Body of pancreas (tissue), 4 donors: ENCODE measurements at regions not wholly inside any gene's neighbourhood (a gene's known extent, or its start where the extent isn't known, plus 50 kb on each side); places are given as distances from the start of the nearest gene placed in this dataset.
"Not testable (repeated sequence)": the region's sequence is repeated elsewhere in the genome, so short reads cannot be mapped to it uniquely, and the experiment has no call there.

Source experiments
- ATAC-seq: fragments of 150-250 bp; one replicate; pipeline ENCODE4 v1.9.1; 2016
- DNase-seq, 4 donors: peaks; one replicate each; pipeline ENCODE4 v3.0.0-alpha.2; 2019
- H3K27ac ChIP-seq, 4 donors: fragments of 200-600 bp; sonication (generic); 1 replicate in 3 of 4; 2 replicates in 1 of 4; pipeline versions ENCODE4 v1.5.1 to v1.6.1; 2016 to 2019; ENCODE audit warnings: mild to moderate bottlenecking in 1 of 4, mixed read lengths in 1 of 4, moderate library complexity in 1 of 4
- H3K27me3 ChIP-seq, 2 donors: fragments of 200-600 bp; sonication (generic); one replicate each; pipeline ENCODE4 v1.6.0; 2016; ENCODE audit warnings: mild to moderate bottlenecking in 1 of 2
- H3K36me3 ChIP-seq, 2 donors: fragments of 200-600 bp; sonication (generic); replicated peaks in 1 of 2; 2 replicates each; pipeline ENCODE4 v1.5.1; 2016; ENCODE audit warnings: low read depth in 2 of 2; ENCODE audit not compliant: insufficient read depth in 1 of 2
- H3K4me1 ChIP-seq: fragments of 200-600 bp; sonication (generic); one replicate; pipeline ENCODE4 v1.6.0; 2016
- H3K4me3 ChIP-seq, 2 donors: fragments of 200-600 bp; sonication (generic); 1 replicate in 1 of 2; 2 replicates in 1 of 2; pipeline ENCODE4 v1.5.1; 2016 to 2019
- H3K9me3 ChIP-seq, 3 donors: fragments of 200-600 bp; sonication (generic); 1 replicate in 2 of 3; 2 replicates in 1 of 3; pipeline ENCODE4 v1.5.1; 2016
- CTCF ChIP-seq, 7 experiments: fragments of 450-650 bp in 4 of 7; fragments of 200-600 bp in 3 of 7; sonication (generic) in 3 of 7; IDR thresholded peaks; one replicate each; pipeline ENCODE4 v1.5.1; 2016 to 2019; ENCODE audit warnings: antibody characterized with exemption in 7 of 7
- POLR2A ChIP-seq, 3 donors: fragments of 450-650 bp; IDR thresholded peaks; one replicate each; pipeline ENCODE4 v1.6.1; 2016; ENCODE audit warnings: antibody characterized with exemption in 3 of 3, mild to moderate bottlenecking in 2 of 3
- WGBS, 2 donors: methylation state at CpG; one replicate each; pipeline ENCODE4 v1.1.5; 2017; 5-methylcytosine and 5-hydroxymethylcytosine counted together
- intact Hi-C: fragments of 100-400 bp; cut with DNase I; formaldehyde crosslinking; loops from one replicate; pipeline ENCODE4 v1.15.1; 2023

GRCh38 chr1:67917006-67917405, 83.7 kb upstream of the GNG12 start:
- intact Hi-C loops: no loop called here
- no peak overlapping the region for H3K4me3 ChIP-seq

GRCh38 chr1:67916140-67916886, 83.0 kb upstream of the GNG12 start:
- no peak for TF ChIP-seq CTCF (IDR thresholded peaks at IDR 0.05)
- TF ChIP-seq POLR2A (IDR thresholded peaks at IDR 0.05): no peak
- no peak for ATAC-seq
- H3K27ac ChIP-seq: no peak overlapping the region
- DNase-seq: no peak
- H3K9me3 ChIP-seq: no peaks in the 10 kb centered on the region
- WGBS, 2 donors: 67 to 80% methylated on average over 8 of the region's 8 CpGs
- no peaks in the 10 kb centered on the region for H3K27me3 ChIP-seq
- no peaks in the 10 kb centered on the region for H3K36me3 ChIP-seq
- intact Hi-C loops: no loop called here
- H3K4me3 ChIP-seq: no peak overlapping the region
- H3K4me1 ChIP-seq: no peaks in the 10 kb centered on the region

More at GRCh38 chr1:67917006-67917405, 83.7 kb upstream of the GNG12 start:
- DNase-seq (no peak), ATAC-seq (no peak)
- Histone ChIP-seq H3K9me3 (no peaks in the 10 kb centered on the region), H3K27me3 (no peaks in the 10 kb centered on the region), H3K27ac (no peak overlapping the region), H3K36me3 (no peaks in the 10 kb centered on the region), H3K4me1 (no peaks in the 10 kb centered on the region)
- no peak for TF ChIP-seq POLR2A (IDR thresholded peaks at IDR 0.05)
- TF ChIP-seq CTCF (IDR thresholded peaks at IDR 0.05): no peak

- Histone ChIP-seq H3K4me3 (no peak overlapping the region), H3K27ac (no peak overlapping the region), H3K27me3 (no peaks in the 10 kb centered on the region), H3K36me3 (no peaks in the 10 kb centered on the region), H3K9me3 (no peaks in the 10 kb centered on the region), H3K4me1 (no peaks in the 10 kb centered on the region)
- TF ChIP-seq POLR2A (IDR thresholded peaks at IDR 0.05) (no peak), CTCF (IDR thresholded peaks at IDR 0.05) (no peak)
- WGBS, 2 donors: 84 to 88% methylated on average over 1 of the region's 1 CpG
- no peak for ATAC-seq
- no peak for DNase-seq
- intact Hi-C loops: no loop called here
These were observed 76.5 kb upstream of the GNG12 start for GRCh38 chr1:67909776-67910175.

- no peak for DNase-seq
- intact Hi-C loops: no loop called here
- ATAC-seq: no peak
- 47 to 57% methylated on average over 6 of the region's 6 CpGs for WGBS, 2 donors
- Histone ChIP-seq H3K27me3 (no peaks in the 10 kb centered on the region), H3K27ac (no peak overlapping the region), H3K4me3 (no peak overlapping the region), H3K4me1 (no peaks in the 10 kb centered on the region), H3K36me3 (no peaks in the 10 kb centered on the region), H3K9me3 (no peaks in the 10 kb centered on the region)
- no peak for TF ChIP-seq POLR2A (IDR thresholded peaks at IDR 0.05)
- TF ChIP-seq CTCF (IDR thresholded peaks at IDR 0.05): no peak
These were observed 75.1 kb upstream of the GNG12 start for GRCh38 chr1:67908250-67908936.

GRCh38 chr1:67907467-67907866, 74.2 kb upstream of the GNG12 start:
- 68 to 82% methylated on average over 3 to 4 of the region's 4 CpGs for WGBS, 2 donors
- ATAC-seq, H3K4me3 ChIP-seq, H3K27ac ChIP-seq, intact Hi-C loops, H3K36me3 ChIP-seq, H3K4me1 ChIP-seq, DNase-seq, H3K27me3 ChIP-seq, H3K9me3 ChIP-seq: not testable (repeated sequence)

DNA sequence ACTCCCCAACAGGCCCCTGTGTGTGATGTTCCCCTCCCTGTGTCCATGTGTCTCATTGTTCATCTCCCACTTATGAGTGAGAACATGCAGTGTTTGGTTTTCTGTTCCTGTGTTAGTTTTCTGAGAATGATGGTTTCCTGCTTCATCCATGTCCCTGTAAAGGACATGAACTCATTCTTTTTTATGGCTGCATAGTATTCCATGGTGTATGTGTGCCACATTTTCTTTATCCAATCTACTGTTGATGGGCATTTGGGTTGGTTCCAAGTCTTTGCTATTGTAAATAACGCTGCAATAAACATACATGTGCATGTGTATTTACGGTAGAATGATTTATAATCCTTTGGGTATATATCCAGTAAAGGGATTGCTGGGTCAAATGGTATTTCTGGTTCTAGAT, 72.7 kb upstream of the GNG12 start:
- ATAC-seq, H3K27ac ChIP-seq, intact Hi-C loops, H3K4me1 ChIP-seq, H3K4me3 ChIP-seq, H3K36me3 ChIP-seq, H3K9me3 ChIP-seq, H3K27me3 ChIP-seq, DNase-seq: not testable (repeated sequence)
- 82 to 90% methylated on average over 2 of the region's 2 CpGs for WGBS, 2 donors

DNA sequence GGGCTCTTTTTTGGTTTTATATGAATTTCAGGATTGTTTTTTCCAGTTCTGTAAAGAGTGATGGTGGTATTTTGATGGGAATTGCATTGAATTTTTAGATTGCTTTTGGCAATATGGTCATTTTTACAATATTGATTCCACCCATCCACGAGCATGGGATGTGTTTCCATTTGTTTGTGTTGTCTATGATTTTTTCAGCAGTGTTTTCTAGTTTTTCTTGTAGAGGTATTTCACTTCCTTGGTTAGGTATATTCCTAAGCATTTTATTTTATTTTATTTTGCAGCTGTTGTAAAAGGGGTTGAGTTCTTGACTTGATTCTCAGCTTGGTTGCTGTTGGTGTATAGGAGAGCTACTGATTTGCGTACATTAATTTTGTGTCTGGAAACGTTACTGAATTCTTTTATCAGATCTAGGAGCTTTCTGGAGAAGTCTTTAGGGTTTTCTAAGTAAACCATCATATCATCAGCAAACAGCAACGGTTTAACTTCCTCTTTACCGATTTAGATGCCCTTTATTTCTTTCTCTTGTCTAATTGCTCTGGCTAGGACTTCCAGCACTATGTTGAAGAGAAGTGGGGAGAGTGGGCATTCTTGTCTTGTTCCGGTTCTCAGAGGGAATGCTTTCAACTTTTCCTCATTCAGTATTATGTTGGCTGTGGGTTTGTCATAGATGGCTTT, 69.4 kb upstream of the GNG12 start:
- H3K9me3 ChIP-seq, intact Hi-C loops, H3K4me1 ChIP-seq, DNase-seq, H3K36me3 ChIP-seq, H3K27me3 ChIP-seq, H3K4me3 ChIP-seq, H3K27ac ChIP-seq, ATAC-seq: not testable (repeated sequence)
- 61 to 70% methylated on average over 6 of the region's 6 CpGs for WGBS, 2 donors
